DND-41 (cell line): ENCODE measurements at regions not wholly inside any gene's neighbourhood (a gene's known extent, or its start where the extent isn't known, plus 50 kb on each side); places are given as distances from the start of the nearest gene placed in this dataset.

Experiments used
- ATAC-seq: fragments of 200-7000 bp; cut with Tn5 transposase; 3 replicates; pipeline ENCODE4 v1.9.1; 2021; ENCODE audit warnings: low read depth; ENCODE audit not compliant: insufficient read depth
- DNase-seq: peaks from one replicate; pipeline ENCODE4 v3.0.0-alpha.2; 2020
- H2AFZ ChIP-seq: 2 replicates; pipeline ENCODE4 v1.6.0; 2012; ENCODE audit warnings: low read depth, low read length
- H3K27ac ChIP-seq: 2 replicates; pipeline ENCODE4 v1.5.1; 2012; ENCODE audit warnings: low read length, inconsistent platforms
- H3K27me3 ChIP-seq: fragments of 200-600 bp; sonication (generic); 2 replicates; pipeline ENCODE4 v1.6.0; 2012; ENCODE audit warnings: low read length, mild to moderate bottlenecking, inconsistent platforms; ENCODE audit not compliant: insufficient read depth, poor library complexity
- H3K36me3 ChIP-seq: 2 replicates; pipeline ENCODE4 v1.5.1; 2012; ENCODE audit warnings: low read length, inconsistent platforms; ENCODE audit not compliant: insufficient read depth
- H3K4me1 ChIP-seq: 2 replicates; pipeline ENCODE4 v1.5.1; 2012; ENCODE audit warnings: mild to moderate bottlenecking, low read length; ENCODE audit not compliant: insufficient read depth
- H3K4me2 ChIP-seq: 2 replicates; pipeline ENCODE4 v1.6.0; 2012; ENCODE audit warnings: mild to moderate bottlenecking, moderate library complexity, low read length, inconsistent platforms; ENCODE audit not compliant: insufficient read depth
- H3K4me3 ChIP-seq, 2 experiments: fragments of 200-600 bp in 1 of 2; shearing (Covaris generic) in 1 of 2; 2 replicates each; pipeline ENCODE4 v1.5.1; 2012 to 2016; ENCODE audit warnings: inconsistent platforms in 2 of 2, low read length in 2 of 2, mild to moderate bottlenecking in 2 of 2, low read depth in 1 of 2, moderate library complexity in 1 of 2
- H3K79me2 ChIP-seq: 2 replicates; pipeline ENCODE4 v1.6.0; 2012; ENCODE audit warnings: low read length, inconsistent platforms; ENCODE audit not compliant: insufficient read depth
- H3K9ac ChIP-seq: 2 replicates; pipeline ENCODE4 v1.6.0; 2012; ENCODE audit warnings: low read depth, mild to moderate bottlenecking, inconsistent platforms, low read length, moderate library complexity
- H3K9me3 ChIP-seq: 2 replicates; pipeline ENCODE4 v1.5.1; 2012; ENCODE audit warnings: low read length, moderate library complexity, mild to moderate bottlenecking, inconsistent platforms; ENCODE audit not compliant: insufficient read depth, severe bottlenecking
- H4K20me1 ChIP-seq: 2 replicates; pipeline ENCODE4 v1.6.0; 2012; ENCODE audit warnings: low read length; ENCODE audit not compliant: insufficient read depth
- EZH2 ChIP-seq: IDR thresholded peaks from 3 replicates; pipeline ENCODE4 v1.6.1; 2012; ENCODE audit warnings: borderline replicate concordance, low read depth, mild to moderate bottlenecking, moderate library complexity, low read length, inconsistent platforms; ENCODE audit not compliant: severe bottlenecking
- TF ChIP-seq, protein P1 (sequence below): IDR thresholded peaks from 2 replicates; pipeline ENCODE4 v1.5.1; 2012; ENCODE audit warnings: borderline replicate concordance, low read length, moderate library complexity, mild to moderate bottlenecking; ENCODE audit not compliant: poor library complexity, severe bottlenecking; ENCODE audit errors: extremely low read depth

DNA sequence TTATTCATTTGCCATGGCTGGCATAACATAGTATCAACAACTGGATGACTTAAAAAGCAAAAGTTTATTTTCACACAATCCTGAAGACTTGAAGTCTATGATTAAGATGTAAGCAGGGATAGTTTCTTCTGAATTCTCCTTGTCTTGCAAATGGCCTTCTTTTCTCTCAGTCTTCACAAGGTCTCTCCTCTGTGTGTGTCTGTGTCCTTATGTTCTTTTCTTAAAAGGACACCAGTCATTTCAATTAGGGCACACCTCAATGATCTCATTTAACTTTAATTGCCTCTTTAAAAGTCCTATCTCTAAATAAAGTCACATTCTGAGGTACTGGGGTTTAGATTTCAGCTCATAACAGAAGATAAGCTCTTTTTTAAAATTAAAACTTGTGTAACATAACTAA, 399.7 kb downstream of the PABPC4L start:
- H3K4me2 ChIP-seq: no peak overlapping the region
- no peak for ATAC-seq
- TF ChIP-seq, protein P1, sequence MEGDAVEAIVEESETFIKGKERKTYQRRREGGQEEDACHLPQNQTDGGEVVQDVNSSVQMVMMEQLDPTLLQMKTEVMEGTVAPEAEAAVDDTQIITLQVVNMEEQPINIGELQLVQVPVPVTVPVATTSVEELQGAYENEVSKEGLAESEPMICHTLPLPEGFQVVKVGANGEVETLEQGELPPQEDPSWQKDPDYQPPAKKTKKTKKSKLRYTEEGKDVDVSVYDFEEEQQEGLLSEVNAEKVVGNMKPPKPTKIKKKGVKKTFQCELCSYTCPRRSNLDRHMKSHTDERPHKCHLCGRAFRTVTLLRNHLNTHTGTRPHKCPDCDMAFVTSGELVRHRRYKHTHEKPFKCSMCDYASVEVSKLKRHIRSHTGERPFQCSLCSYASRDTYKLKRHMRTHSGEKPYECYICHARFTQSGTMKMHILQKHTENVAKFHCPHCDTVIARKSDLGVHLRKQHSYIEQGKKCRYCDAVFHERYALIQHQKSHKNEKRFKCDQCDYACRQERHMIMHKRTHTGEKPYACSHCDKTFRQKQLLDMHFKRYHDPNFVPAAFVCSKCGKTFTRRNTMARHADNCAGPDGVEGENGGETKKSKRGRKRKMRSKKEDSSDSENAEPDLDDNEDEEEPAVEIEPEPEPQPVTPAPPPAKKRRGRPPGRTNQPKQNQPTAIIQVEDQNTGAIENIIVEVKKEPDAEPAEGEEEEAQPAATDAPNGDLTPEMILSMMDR: no peak
- TF ChIP-seq EZH2: no peak
- H3K27me3 ChIP-seq: no peaks in the 10 kb centered on the region
- H3K36me3 ChIP-seq: no peaks in the 10 kb centered on the region
- H3K9ac ChIP-seq: no peak overlapping the region
- peaks cover 4% of the 10 kb centered on the region for H3K9me3 ChIP-seq
- H3K27ac ChIP-seq: no peak overlapping the region
- no peaks in the 10 kb centered on the region for H3K79me2 ChIP-seq
- peaks cover 19% of the 10 kb centered on the region for H3K4me1 ChIP-seq
- H3K4me3 ChIP-seq: no peak overlapping the region
- no peak for DNase-seq
- no peaks in the 10 kb centered on the region for H4K20me1 ChIP-seq
- H2AFZ ChIP-seq: peak overlapping the region; percentile 53; the same call in 1 of the 2 replicates

DNA sequence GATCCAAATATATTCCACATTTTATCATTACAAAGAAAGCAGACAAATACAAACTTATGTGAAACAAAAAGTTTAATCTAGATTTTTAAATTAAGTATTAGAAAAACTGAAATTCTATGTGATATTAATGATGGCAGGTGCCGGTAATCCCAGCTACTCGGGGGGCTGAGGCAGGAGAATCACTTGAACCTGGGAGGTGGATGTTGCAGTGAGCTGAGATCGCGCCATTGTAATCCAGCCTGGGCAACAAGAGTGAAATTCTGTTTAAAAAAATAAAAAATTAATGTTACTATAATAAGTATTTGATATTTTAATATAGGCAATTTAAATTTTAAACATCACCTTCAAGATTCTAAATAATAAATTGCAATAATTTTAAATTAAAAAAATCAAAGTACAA, 400.6 kb downstream of the PABPC4L start:
- no peaks in the 10 kb centered on the region for H3K27me3 ChIP-seq
- no peak overlapping the region for H3K4me2 ChIP-seq
- no peak overlapping the region for H3K9ac ChIP-seq
- H3K4me3 ChIP-seq: no peak overlapping the region
- H2AFZ ChIP-seq: no peak overlapping the region
- H3K79me2 ChIP-seq: no peaks in the 10 kb centered on the region
- no peaks in the 10 kb centered on the region for H4K20me1 ChIP-seq
- TF ChIP-seq EZH2: no peak
- TF ChIP-seq, protein P1: no peak
- ATAC-seq (no peak), DNase-seq (no peak)
- H3K9me3 ChIP-seq: peaks cover 4% of the 10 kb centered on the region
- peaks cover 19% of the 10 kb centered on the region for H3K4me1 ChIP-seq
- no peak overlapping the region for H3K27ac ChIP-seq
- no peaks in the 10 kb centered on the region for H3K36me3 ChIP-seq

DNA sequence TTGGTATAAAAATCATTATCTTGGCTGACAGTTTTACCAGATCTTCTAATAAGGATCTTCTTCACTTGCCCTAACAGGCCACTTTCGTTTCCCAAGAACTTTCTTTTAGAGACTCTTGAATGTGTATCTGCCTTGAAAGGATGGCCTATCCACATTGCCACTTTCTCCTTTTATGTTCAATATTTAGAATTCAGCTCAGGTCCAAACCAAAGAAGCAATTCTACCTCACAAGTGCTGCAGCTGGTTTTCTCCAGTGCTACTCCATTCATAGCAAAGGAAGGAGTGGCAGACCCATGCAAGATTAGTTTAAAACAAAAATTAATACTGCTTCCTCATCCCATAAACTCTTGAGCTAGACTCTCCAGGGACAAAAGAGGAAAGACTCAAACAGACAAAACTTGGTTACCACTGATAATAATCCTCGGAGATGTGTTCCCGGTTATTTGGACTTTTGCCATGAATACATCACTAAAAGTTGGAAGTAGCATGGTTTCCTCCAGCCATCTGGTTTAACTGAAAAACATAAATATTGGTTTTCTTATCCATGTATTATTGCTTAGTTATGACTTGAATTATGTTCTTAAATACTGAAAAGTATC, 401.8 kb downstream of the PABPC4L start:
- 0 out of 2 replicates have a peak overlapping the region, but pooled peaks have one; percentile 23 for H3K27ac ChIP-seq
- ATAC-seq: no peak
- no peak overlapping the region for H3K4me2 ChIP-seq
- no peaks in the 10 kb centered on the region for H4K20me1 ChIP-seq
- H3K9ac ChIP-seq: no peak overlapping the region
- H3K4me3 ChIP-seq: no peak overlapping the region
- peak overlapping the region; percentile 51 for H2AFZ ChIP-seq
- peaks cover 4% of the 10 kb centered on the region for H3K9me3 ChIP-seq
- H3K36me3 ChIP-seq: no peaks in the 10 kb centered on the region
- no peaks in the 10 kb centered on the region for H3K79me2 ChIP-seq
- no peak for DNase-seq
- TF ChIP-seq, protein P1: no peak
- no peak for TF ChIP-seq EZH2
- H3K4me1 ChIP-seq: peaks cover 20% of the 10 kb centered on the region
- H3K27me3 ChIP-seq: no peaks in the 10 kb centered on the region

GRCh38 chr4:133777661-133778060, 423.9 kb downstream of the PABPC4L start:
- Histone ChIP-seq H3K27me3 (no peaks in the 10 kb centered on the region), H3K36me3 (no peaks in the 10 kb centered on the region), H4K20me1 (no peaks in the 10 kb centered on the region), H3K27ac (no peak overlapping the region), H3K9me3 (peaks cover 6% of the 10 kb centered on the region), H2AFZ (no peak overlapping the region), H3K4me3 (no peak overlapping the region), H3K9ac (no peak overlapping the region), H3K79me2 (no peaks in the 10 kb centered on the region), H3K4me1 (no peaks in the 10 kb centered on the region), H3K4me2 (no peak overlapping the region)
- ATAC-seq (no peak), DNase-seq (no peak)
- TF ChIP-seq, protein P1: no peak
- TF ChIP-seq EZH2: no peak
